ENCODE measurements at regions not wholly inside any gene's neighbourhood (a gene's known extent, or its start where the extent isn't known, plus 50 kb on each side); places are given as distances from the start of the nearest gene placed in this dataset.

GRCh38 chr6:71419217-71420094 lies 130.8 kb downstream of the OGFRL1 start:
- CTCF ChIA-PET, result no interaction called here
- H3K4me3 Mint-ChIP-seq, result peak overlapping the region; percentile 20
- H3K4me1 Mint-ChIP-seq (ENCODE audit: low read depth), result peaks cover 2% of the 10 kb centered on the region
- intact Hi-C loops (cut with micrococcal nuclease), result no loop called here
- no peak for DNase-seq
- H3K27ac Mint-ChIP-seq, result no peak overlapping the region
- peaks cover 39% of the 10 kb centered on the region for H3K27me3 Mint-ChIP-seq
- no peaks in the 10 kb centered on the region for H3K36me3 Mint-ChIP-seq
- H3K9me3 Mint-ChIP-seq, result no peaks in the 10 kb centered on the region
- POLR2A ChIA-PET, result no interaction called here

- H3K36me3 Mint-ChIP-seq, result no peaks in the 10 kb centered on the region
- intact Hi-C loops (cut with micrococcal nuclease), result no loop called here
- peaks cover 39% of the 10 kb centered on the region for H3K27me3 Mint-ChIP-seq
- ChIA-PET CTCF (no interaction called here), POLR2A (no interaction called here)
- H3K9me3 Mint-ChIP-seq, result no peaks in the 10 kb centered on the region
- no peak overlapping the region for H3K27ac Mint-ChIP-seq
- H3K4me1 Mint-ChIP-seq (ENCODE audit: low read depth), result peaks cover 2% of the 10 kb centered on the region
- no peak overlapping the region for H3K4me3 Mint-ChIP-seq
- DNase-seq, result no peak
Observed at GRCh38 chr6:71420095-71420692, 131.6 kb downstream of the OGFRL1 start.

- no peaks in the 10 kb centered on the region for H3K9me3 Mint-ChIP-seq
- H3K27ac Mint-ChIP-seq, result no peak overlapping the region
- DNase-seq, result peak; percentile 27
- H3K4me3 Mint-ChIP-seq, result peak overlapping the region; percentile 39
- POLR2A ChIA-PET, result no interaction called here
- intact Hi-C loops (cut with micrococcal nuclease), result no loop called here
- peaks cover 39% of the 10 kb centered on the region for H3K27me3 Mint-ChIP-seq
- H3K4me1 Mint-ChIP-seq (ENCODE audit: low read depth), result peaks cover 2% of the 10 kb centered on the region
- CTCF ChIA-PET, result no interaction called here
- no peaks in the 10 kb centered on the region for H3K36me3 Mint-ChIP-seq
Observed at GRCh38 chr6:71420693-71421328, 132.2 kb downstream of the OGFRL1 start.

GRCh38 chr6:71421611-71422010 lies 133.0 kb downstream of the OGFRL1 start:
- H3K4me3 Mint-ChIP-seq, result no peak overlapping the region
- CTCF ChIA-PET, result no interaction called here
- intact Hi-C loops (cut with micrococcal nuclease), result no loop called here
- no peak overlapping the region for H3K27ac Mint-ChIP-seq
- POLR2A ChIA-PET, result no interaction called here
- H3K27me3 Mint-ChIP-seq, result peaks cover 44% of the 10 kb centered on the region
- no peaks in the 10 kb centered on the region for H3K9me3 Mint-ChIP-seq
- no peaks in the 10 kb centered on the region for H3K36me3 Mint-ChIP-seq
- H3K4me1 Mint-ChIP-seq (ENCODE audit: low read depth), result peaks cover 2% of the 10 kb centered on the region
- DNase-seq, result no peak

GRCh38 chr6:71430018-71430417 lies 141.4 kb downstream of the OGFRL1 start:
- POLR2A ChIA-PET, result no interaction called here
- DNase-seq, result no peak
- Mint-ChIP-seq H3K27me3 (peaks cover 8% of the 10 kb centered on the region), H3K36me3 (no peaks in the 10 kb centered on the region), H3K4me1 (ENCODE audit: low read depth) (no peaks in the 10 kb centered on the region), H3K4me3 (no peak overlapping the region), H3K9me3 (no peaks in the 10 kb centered on the region), H3K27ac (no peak overlapping the region)
- intact Hi-C loops (cut with micrococcal nuclease), result no loop called here
- CTCF ChIA-PET, result no interaction called here

- H3K36me3 Mint-ChIP-seq, result no peaks in the 10 kb centered on the region
- no peak for DNase-seq
- no peak overlapping the region for H3K27ac Mint-ChIP-seq
- ChIA-PET CTCF (no interaction called here), POLR2A (no interaction called here)
- H3K4me1 Mint-ChIP-seq (ENCODE audit: low read depth), result no peaks in the 10 kb centered on the region
- no peaks in the 10 kb centered on the region for H3K9me3 Mint-ChIP-seq
- peaks cover 7% of the 10 kb centered on the region for H3K27me3 Mint-ChIP-seq
- intact Hi-C loops (cut with micrococcal nuclease), result no loop called here
- H3K4me3 Mint-ChIP-seq, result no peak overlapping the region
Observed at GRCh38 chr6:71433441-71433840, 144.8 kb downstream of the OGFRL1 start.

- Mint-ChIP-seq H3K4me3 (no peak overlapping the region), H3K9me3 (peaks cover 7% of the 10 kb centered on the region), H3K27ac (no peak overlapping the region), H3K27me3 (peaks cover 4% of the 10 kb centered on the region), H3K36me3 (no peaks in the 10 kb centered on the region), H3K4me1 (ENCODE audit: low read depth) (no peaks in the 10 kb centered on the region)
- DNase-seq, result no peak
- ChIA-PET CTCF (no interaction called here), POLR2A (no interaction called here)
- intact Hi-C loops (cut with micrococcal nuclease), result no loop called here
Observed at GRCh38 chr6:71444222-71444621, 155.6 kb downstream of the OGFRL1 start.

GRCh38 chr6:71446057-71446456 lies 157.4 kb downstream of the OGFRL1 start:
- Mint-ChIP-seq H3K9me3 (no peaks in the 10 kb centered on the region), H3K36me3 (no peaks in the 10 kb centered on the region), H3K27ac (no peak overlapping the region), H3K27me3 (peaks cover 4% of the 10 kb centered on the region), H3K4me3 (no peak overlapping the region), H3K4me1 (ENCODE audit: low read depth) (no peaks in the 10 kb centered on the region)
- CTCF ChIA-PET, result no interaction called here
- intact Hi-C loops (cut with micrococcal nuclease), result no loop called here
- no peak for DNase-seq
- POLR2A ChIA-PET, result no interaction called here

- ChIA-PET CTCF (no interaction called here), POLR2A (no interaction called here)
- intact Hi-C loops (cut with micrococcal nuclease), result no loop called here
- H3K27me3 Mint-ChIP-seq, result peaks cover 4% of the 10 kb centered on the region
- no peaks in the 10 kb centered on the region for H3K36me3 Mint-ChIP-seq
- H3K27ac Mint-ChIP-seq, result no peak overlapping the region
- no peaks in the 10 kb centered on the region for H3K9me3 Mint-ChIP-seq
- no peak overlapping the region for H3K4me3 Mint-ChIP-seq
- DNase-seq, result no peak
- no peaks in the 10 kb centered on the region for H3K4me1 Mint-ChIP-seq (ENCODE audit: low read depth)
Observed at GRCh38 chr6:71446470-71446869, 157.9 kb downstream of the OGFRL1 start.

GRCh38 chr6:71452697-71453370 lies 164.2 kb downstream of the OGFRL1 start:
- DNase-seq, result no peak
- H3K36me3 Mint-ChIP-seq, result no peaks in the 10 kb centered on the region
- H3K9me3 Mint-ChIP-seq, result no peaks in the 10 kb centered on the region
- H3K4me1 Mint-ChIP-seq (ENCODE audit: low read depth), result no peaks in the 10 kb centered on the region
- H3K27ac Mint-ChIP-seq, result no peak overlapping the region
- ChIA-PET POLR2A (no interaction called here), CTCF (no interaction called here)
- intact Hi-C loops (cut with micrococcal nuclease), result no loop called here
- H3K4me3 Mint-ChIP-seq, result no peak overlapping the region
- H3K27me3 Mint-ChIP-seq, result no peaks in the 10 kb centered on the region

GRCh38 chr6:71453371-71453706 lies 164.7 kb downstream of the OGFRL1 start:
- Mint-ChIP-seq H3K4me1 (ENCODE audit: low read depth) (no peaks in the 10 kb centered on the region), H3K36me3 (no peaks in the 10 kb centered on the region), H3K27ac (no peak overlapping the region), H3K4me3 (no peak overlapping the region), H3K27me3 (no peaks in the 10 kb centered on the region), H3K9me3 (no peaks in the 10 kb centered on the region)
- ChIA-PET CTCF (no interaction called here), POLR2A (no interaction called here)
- intact Hi-C loops (cut with micrococcal nuclease), result no loop called here
- no peak for DNase-seq

- Mint-ChIP-seq H3K27ac (no peak overlapping the region), H3K9me3 (no peaks in the 10 kb centered on the region), H3K36me3 (no peaks in the 10 kb centered on the region), H3K27me3 (no peaks in the 10 kb centered on the region), H3K4me1 (ENCODE audit: low read depth) (no peaks in the 10 kb centered on the region), H3K4me3 (no peak overlapping the region)
- DNase-seq, result no peak
- CTCF ChIA-PET, result no interaction called here
- intact Hi-C loops (cut with micrococcal nuclease), result no loop called here
- POLR2A ChIA-PET, result no interaction called here
Observed at GRCh38 chr6:71454056-71454455, 165.4 kb downstream of the OGFRL1 start.
